Ovary (tissue), 3 donors: ENCODE measurements at regions not wholly inside any gene's neighbourhood (a gene's known extent, or its start where the extent isn't known, plus 50 kb on each side); places are given as distances from the start of the nearest gene placed in this dataset.

Source experiments
- CTCF ChIP-seq, 3 donors: fragments of 450-650 bp in 2 of 3; fragments of 200-600 bp in 1 of 3; IDR thresholded peaks; one replicate each; pipeline versions ENCODE4 v1.5.1 to v1.8.0; 2016 to 2022; ENCODE audit warnings: antibody characterized with exemption in 3 of 3, mild to moderate bottlenecking in 1 of 3
- EP300 ChIP-seq: sonication (generic); formaldehyde crosslinking; IDR thresholded peaks from one replicate; pipeline ENCODE4 v1.6.1; 2017; ENCODE audit warnings: antibody characterized with exemption
- POLR2A ChIP-seq: fragments of 450-650 bp; IDR thresholded peaks from one replicate; pipeline ENCODE4 v1.6.1; 2017; ENCODE audit warnings: antibody characterized with exemption, mild to moderate bottlenecking, moderate library complexity
- donor health status: DM: no; HTN: no; CAD: no.

DNA sequence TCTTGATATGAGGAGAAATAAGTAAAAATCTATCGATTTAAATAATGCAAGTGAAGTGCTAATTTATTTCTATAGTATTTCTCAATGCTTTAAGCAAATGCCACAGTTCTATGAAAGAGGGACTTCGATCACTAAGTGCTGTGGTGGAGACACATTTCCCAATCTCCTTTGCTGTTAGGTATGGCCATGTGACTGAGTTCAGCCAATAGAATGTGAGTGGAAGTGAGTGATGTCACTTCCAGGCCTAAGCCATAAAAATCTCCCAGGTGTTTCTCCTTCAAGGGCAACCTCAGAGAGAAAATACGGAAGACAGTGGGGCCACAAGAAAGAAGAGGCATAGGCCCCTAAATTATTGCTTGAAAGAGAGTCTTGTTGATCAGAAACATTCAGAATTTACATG, 100.3 kb upstream of the ANKH start:
- TF ChIP-seq CTCF (IDR thresholded peaks at IDR 0.05), result no peak
- no peak for TF ChIP-seq POLR2A
- no peak for TF ChIP-seq EP300
